ENCODE measurements at regions not wholly inside any gene's neighbourhood (a gene's known extent, or its start where the extent isn't known, plus 50 kb on each side); places are given as distances from the start of the nearest gene placed in this dataset.

DNA sequence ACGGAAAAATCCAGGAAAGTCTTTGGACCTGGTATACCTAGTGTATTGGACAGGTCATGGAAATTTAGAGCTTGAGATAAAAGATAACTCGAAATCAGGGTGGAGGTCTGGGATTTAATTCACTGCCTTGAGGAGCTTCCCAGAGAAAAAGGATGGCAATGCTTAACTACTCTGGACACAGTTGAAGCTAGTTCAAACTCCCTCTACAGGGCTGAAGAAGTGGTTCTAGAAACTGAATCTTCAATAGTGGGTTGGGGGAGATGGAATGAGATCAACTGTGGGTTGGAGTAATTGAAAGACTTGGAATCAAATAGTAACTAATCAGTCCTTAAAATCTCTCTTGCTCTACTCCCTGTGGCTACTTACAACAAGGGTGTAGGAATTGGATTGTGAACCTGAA lies 600.1 kb downstream of the IRS1 start:
- TF ChIP-seq, protein P1, sequence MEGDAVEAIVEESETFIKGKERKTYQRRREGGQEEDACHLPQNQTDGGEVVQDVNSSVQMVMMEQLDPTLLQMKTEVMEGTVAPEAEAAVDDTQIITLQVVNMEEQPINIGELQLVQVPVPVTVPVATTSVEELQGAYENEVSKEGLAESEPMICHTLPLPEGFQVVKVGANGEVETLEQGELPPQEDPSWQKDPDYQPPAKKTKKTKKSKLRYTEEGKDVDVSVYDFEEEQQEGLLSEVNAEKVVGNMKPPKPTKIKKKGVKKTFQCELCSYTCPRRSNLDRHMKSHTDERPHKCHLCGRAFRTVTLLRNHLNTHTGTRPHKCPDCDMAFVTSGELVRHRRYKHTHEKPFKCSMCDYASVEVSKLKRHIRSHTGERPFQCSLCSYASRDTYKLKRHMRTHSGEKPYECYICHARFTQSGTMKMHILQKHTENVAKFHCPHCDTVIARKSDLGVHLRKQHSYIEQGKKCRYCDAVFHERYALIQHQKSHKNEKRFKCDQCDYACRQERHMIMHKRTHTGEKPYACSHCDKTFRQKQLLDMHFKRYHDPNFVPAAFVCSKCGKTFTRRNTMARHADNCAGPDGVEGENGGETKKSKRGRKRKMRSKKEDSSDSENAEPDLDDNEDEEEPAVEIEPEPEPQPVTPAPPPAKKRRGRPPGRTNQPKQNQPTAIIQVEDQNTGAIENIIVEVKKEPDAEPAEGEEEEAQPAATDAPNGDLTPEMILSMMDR (IDR thresholded peaks at IDR 0.05), result no peak
- no peak for TF ChIP-seq POLR2A (IDR thresholded peaks at IDR 0.05)

Measured in testis (tissue), 2 donors.